Central memory CD8-positive, alpha-beta T cell (primary cell): ENCODE measurements at regions not wholly inside any gene's neighbourhood (a gene's known extent, or its start where the extent isn't known, plus 50 kb on each side); places are given as distances from the start of the nearest gene placed in this dataset.

Source experiments
- ATAC-seq: fragments of 150-1000 bp; cut with Tn5 transposase; replicated peaks from 2 replicates; pipeline ENCODE4 v1.10.0; 2022; ENCODE audit warnings: mild to moderate bottlenecking, moderate FRiP score, moderate number of reproducible peaks; ENCODE audit not compliant: poor library complexity, severe bottlenecking; ENCODE audit errors: extremely low read depth
- DNase-seq, 2 donors: peaks; one replicate each; pipeline ENCODE4 v3.0.0; 2021; ENCODE audit warnings: low spot score in 2 of 2
- H3K27ac Mint-ChIP-seq: one replicate; pipeline ENCODE4 v1.8.0; 2022; ENCODE audit warnings: low read depth, mild to moderate bottlenecking, moderate library complexity, mixed read lengths
- H3K27me3 Mint-ChIP-seq: one replicate; pipeline ENCODE4 v1.8.0; 2022; ENCODE audit warnings: mixed read lengths
- H3K36me3 Mint-ChIP-seq: one replicate; pipeline ENCODE4 v1.8.0; 2022; ENCODE audit warnings: mild to moderate bottlenecking, moderate library complexity, mixed read lengths; ENCODE audit not compliant: insufficient read depth
- H3K4me1 Mint-ChIP-seq: one replicate; pipeline ENCODE4 v1.8.0; 2022; ENCODE audit warnings: mixed read lengths
- H3K4me3 Mint-ChIP-seq: one replicate; pipeline ENCODE4 v1.8.0; 2022; ENCODE audit warnings: mild to moderate bottlenecking, moderate library complexity, mixed read lengths
- H3K9me3 Mint-ChIP-seq: one replicate; pipeline ENCODE4 v1.8.0; 2022; ENCODE audit warnings: mixed read lengths

- ATAC-seq (no peak), DNase-seq (no peak)
- Mint-ChIP-seq H3K27ac (peak overlapping the region; percentile 71), H3K36me3 (peaks cover 3% of the 10 kb centered on the region), H3K9me3 (no peaks in the 10 kb centered on the region), H3K4me3 (no peak overlapping the region), H3K27me3 (peaks cover 4% of the 10 kb centered on the region), H3K4me1 (peaks cover 23% of the 10 kb centered on the region)
These were observed 200.7 kb upstream of the FOXN2 start for GRCh38 chr2:48113767-48114166.

- H3K9me3 Mint-ChIP-seq = no peaks in the 10 kb centered on the region
- H3K36me3 Mint-ChIP-seq = peaks cover 3% of the 10 kb centered on the region
- peak overlapping the region; percentile 71 for H3K27ac Mint-ChIP-seq
- no peak for ATAC-seq
- H3K27me3 Mint-ChIP-seq = peaks cover 8% of the 10 kb centered on the region
- H3K4me3 Mint-ChIP-seq = no peak overlapping the region
- peaks cover 23% of the 10 kb centered on the region for H3K4me1 Mint-ChIP-seq
- no peak for DNase-seq
These were observed 200.2 kb upstream of the FOXN2 start for GRCh38 chr2:48114256-48114655.

- Mint-ChIP-seq H3K4me3 (no peak overlapping the region), H3K36me3 (no peaks in the 10 kb centered on the region), H3K27me3 (peaks cover 27% of the 10 kb centered on the region), H3K27ac (no peak overlapping the region), H3K4me1 (peaks cover 17% of the 10 kb centered on the region), H3K9me3 (no peaks in the 10 kb centered on the region)
- ATAC-seq = no peak
- no peak for DNase-seq
These were observed 198.0 kb upstream of the FOXN2 start for GRCh38 chr2:48116497-48116896.

- peaks cover 5% of the 10 kb centered on the region for H3K4me1 Mint-ChIP-seq
- DNase-seq (no peak), ATAC-seq (no peak)
- no peak overlapping the region for H3K27ac Mint-ChIP-seq
- H3K4me3 Mint-ChIP-seq = no peak overlapping the region
- no peaks in the 10 kb centered on the region for H3K9me3 Mint-ChIP-seq
- no peaks in the 10 kb centered on the region for H3K36me3 Mint-ChIP-seq
- peaks cover 27% of the 10 kb centered on the region for H3K27me3 Mint-ChIP-seq
These were observed 195.6 kb upstream of the FOXN2 start for GRCh38 chr2:48118895-48119294.

- H3K36me3 Mint-ChIP-seq = no peaks in the 10 kb centered on the region
- no peaks in the 10 kb centered on the region for H3K9me3 Mint-ChIP-seq
- DNase-seq (no peak), ATAC-seq (no peak)
- H3K4me3 Mint-ChIP-seq = no peak overlapping the region
- no peak overlapping the region for H3K27ac Mint-ChIP-seq
- H3K4me1 Mint-ChIP-seq = no peaks in the 10 kb centered on the region
- H3K27me3 Mint-ChIP-seq = peaks cover 27% of the 10 kb centered on the region
These were observed 194.4 kb upstream of the FOXN2 start for GRCh38 chr2:48120112-48120511.

GRCh38 chr2:48120759-48121242, 193.7 kb upstream of the FOXN2 start:
- no peaks in the 10 kb centered on the region for H3K9me3 Mint-ChIP-seq
- ATAC-seq (no peak), DNase-seq (no peak)
- H3K4me1 Mint-ChIP-seq = no peaks in the 10 kb centered on the region
- no peaks in the 10 kb centered on the region for H3K36me3 Mint-ChIP-seq
- H3K27me3 Mint-ChIP-seq = peaks cover 27% of the 10 kb centered on the region
- H3K27ac Mint-ChIP-seq = no peak overlapping the region
- H3K4me3 Mint-ChIP-seq = no peak overlapping the region

- H3K4me1 Mint-ChIP-seq = no peaks in the 10 kb centered on the region
- no peak for ATAC-seq
- no peak overlapping the region for H3K27ac Mint-ChIP-seq
- peaks cover 27% of the 10 kb centered on the region for H3K27me3 Mint-ChIP-seq
- no peak overlapping the region for H3K4me3 Mint-ChIP-seq
- no peaks in the 10 kb centered on the region for H3K36me3 Mint-ChIP-seq
- H3K9me3 Mint-ChIP-seq = no peaks in the 10 kb centered on the region
- DNase-seq = no peak
These were observed 192.3 kb upstream of the FOXN2 start for GRCh38 chr2:48122166-48122565.

- no peak for ATAC-seq
- Mint-ChIP-seq H3K9me3 (no peaks in the 10 kb centered on the region), H3K27me3 (peaks cover 15% of the 10 kb centered on the region), H3K4me1 (no peaks in the 10 kb centered on the region), H3K4me3 (no peak overlapping the region), H3K27ac (no peak overlapping the region), H3K36me3 (no peaks in the 10 kb centered on the region)
- DNase-seq = no peak
These were observed 189.9 kb upstream of the FOXN2 start for GRCh38 chr2:48124592-48124991.

- Mint-ChIP-seq H3K27me3 (no peaks in the 10 kb centered on the region), H3K36me3 (no peaks in the 10 kb centered on the region), H3K4me3 (no peak overlapping the region), H3K4me1 (no peaks in the 10 kb centered on the region), H3K27ac (no peak overlapping the region), H3K9me3 (no peaks in the 10 kb centered on the region)
- no peak for DNase-seq
- ATAC-seq = no peak
These were observed 188.3 kb upstream of the FOXN2 start for GRCh38 chr2:48126162-48126561.

GRCh38 chr2:48127612-48128191, 186.8 kb upstream of the FOXN2 start:
- H3K27me3 Mint-ChIP-seq = no peaks in the 10 kb centered on the region
- DNase-seq = no peak
- no peak for ATAC-seq
- no peak overlapping the region for H3K4me3 Mint-ChIP-seq
- H3K4me1 Mint-ChIP-seq = no peaks in the 10 kb centered on the region
- no peaks in the 10 kb centered on the region for H3K36me3 Mint-ChIP-seq
- H3K9me3 Mint-ChIP-seq = no peaks in the 10 kb centered on the region
- no peak overlapping the region for H3K27ac Mint-ChIP-seq

GRCh38 chr2:48129293-48129950, 185.1 kb upstream of the FOXN2 start:
- H3K4me1 Mint-ChIP-seq = no peaks in the 10 kb centered on the region
- H3K4me3 Mint-ChIP-seq = no peak overlapping the region
- H3K27me3 Mint-ChIP-seq = no peaks in the 10 kb centered on the region
- no peaks in the 10 kb centered on the region for H3K9me3 Mint-ChIP-seq
- no peak overlapping the region for H3K27ac Mint-ChIP-seq
- H3K36me3 Mint-ChIP-seq = no peaks in the 10 kb centered on the region
- no peak for ATAC-seq
- DNase-seq = no peak

GRCh38 chr2:48131539-48132270, 182.8 kb upstream of the FOXN2 start:
- Mint-ChIP-seq H3K4me3 (no peak overlapping the region), H3K36me3 (no peaks in the 10 kb centered on the region), H3K27ac (no peak overlapping the region), H3K27me3 (no peaks in the 10 kb centered on the region), H3K9me3 (no peaks in the 10 kb centered on the region), H3K4me1 (no peaks in the 10 kb centered on the region)
- ATAC-seq (no peak), DNase-seq (no peak)

GRCh38 chr2:48132271-48132625, 182.2 kb upstream of the FOXN2 start:
- DNase-seq (no peak), ATAC-seq (no peak)
- Mint-ChIP-seq H3K27ac (no peak overlapping the region), H3K36me3 (no peaks in the 10 kb centered on the region), H3K9me3 (no peaks in the 10 kb centered on the region), H3K27me3 (no peaks in the 10 kb centered on the region), H3K4me3 (no peak overlapping the region), H3K4me1 (no peaks in the 10 kb centered on the region)
